ENCODE measurements at regions not wholly inside any gene's neighbourhood (a gene's known extent, or its start where the extent isn't known, plus 50 kb on each side); places are given as distances from the start of the nearest gene placed in this dataset.

DNA sequence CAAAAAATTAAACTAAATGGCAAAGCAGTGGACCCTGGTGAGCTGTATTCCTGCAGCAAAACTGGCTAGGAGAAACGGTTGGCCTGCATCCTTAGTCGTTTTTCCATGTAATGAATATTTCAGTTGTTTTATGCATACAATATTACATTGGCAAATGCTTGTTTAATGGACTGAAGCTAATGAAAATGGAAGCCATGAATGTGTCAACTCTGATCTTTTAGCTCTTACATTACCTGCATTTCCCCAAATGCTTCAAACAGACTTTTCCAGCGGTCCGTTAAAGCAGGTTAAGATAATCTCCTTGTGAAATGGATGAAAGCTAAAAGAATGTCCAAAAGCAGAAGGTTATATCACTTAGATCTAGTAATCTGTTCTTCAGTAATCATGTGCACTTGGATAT is 686.3 kb upstream of the SETBP1 start:
- TF ChIP-seq EZH2phosphoT487 (IDR thresholded peaks at IDR 0.05) (no peak), EZH2 (IDR thresholded peaks at IDR 0.05) (no peak)
- TF ChIP-seq, protein P1, sequence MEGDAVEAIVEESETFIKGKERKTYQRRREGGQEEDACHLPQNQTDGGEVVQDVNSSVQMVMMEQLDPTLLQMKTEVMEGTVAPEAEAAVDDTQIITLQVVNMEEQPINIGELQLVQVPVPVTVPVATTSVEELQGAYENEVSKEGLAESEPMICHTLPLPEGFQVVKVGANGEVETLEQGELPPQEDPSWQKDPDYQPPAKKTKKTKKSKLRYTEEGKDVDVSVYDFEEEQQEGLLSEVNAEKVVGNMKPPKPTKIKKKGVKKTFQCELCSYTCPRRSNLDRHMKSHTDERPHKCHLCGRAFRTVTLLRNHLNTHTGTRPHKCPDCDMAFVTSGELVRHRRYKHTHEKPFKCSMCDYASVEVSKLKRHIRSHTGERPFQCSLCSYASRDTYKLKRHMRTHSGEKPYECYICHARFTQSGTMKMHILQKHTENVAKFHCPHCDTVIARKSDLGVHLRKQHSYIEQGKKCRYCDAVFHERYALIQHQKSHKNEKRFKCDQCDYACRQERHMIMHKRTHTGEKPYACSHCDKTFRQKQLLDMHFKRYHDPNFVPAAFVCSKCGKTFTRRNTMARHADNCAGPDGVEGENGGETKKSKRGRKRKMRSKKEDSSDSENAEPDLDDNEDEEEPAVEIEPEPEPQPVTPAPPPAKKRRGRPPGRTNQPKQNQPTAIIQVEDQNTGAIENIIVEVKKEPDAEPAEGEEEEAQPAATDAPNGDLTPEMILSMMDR (IDR thresholded peaks at IDR 0.05), result no peak

Data from neural progenitor cell (in vitro differentiated cells).